ENCODE measurements at regions not wholly inside any gene's neighbourhood (a gene's known extent, or its start where the extent isn't known, plus 50 kb on each side); places are given as distances from the start of the nearest gene placed in this dataset.

- Histone ChIP-seq H3K4me3 (ENCODE audit: low read length) (no peak overlapping the region), H2AFZ (ENCODE audit: low read depth, low read length) (no peak overlapping the region), H3K4me1 (ENCODE audit: insufficient read depth, low read length) (no peaks in the 10 kb centered on the region), H3K36me3 (ENCODE audit: insufficient read depth, low read length) (no peaks in the 10 kb centered on the region), H3K27me3 (ENCODE audit: insufficient read depth, low read length) (no peaks in the 10 kb centered on the region), H3K9me3 (ENCODE audit: low read length) (no peaks in the 10 kb centered on the region)
Measured at GRCh38 chr14:104352493-104353220, 214.3 kb downstream of the KIF26A start.

- Histone ChIP-seq H3K4me3 (ENCODE audit: low read length) (no peak overlapping the region), H3K4me1 (ENCODE audit: insufficient read depth, low read length) (no peaks in the 10 kb centered on the region), H2AFZ (ENCODE audit: low read depth, low read length) (no peak overlapping the region), H3K27me3 (ENCODE audit: insufficient read depth, low read length) (no peaks in the 10 kb centered on the region), H3K9me3 (ENCODE audit: low read length) (no peaks in the 10 kb centered on the region), H3K36me3 (ENCODE audit: insufficient read depth, low read length) (no peaks in the 10 kb centered on the region)
Measured at GRCh38 chr14:104353221-104353920, 215.0 kb downstream of the KIF26A start.

GRCh38 chr14:104353921-104354701, 215.7 kb downstream of the KIF26A start:
- H3K36me3 ChIP-seq (ENCODE audit: insufficient read depth, low read length): no peaks in the 10 kb centered on the region

GRCh38 chr14:104355101-104356019, 217.0 kb downstream of the KIF26A start:
- Histone ChIP-seq H2AFZ (ENCODE audit: low read depth, low read length) (no peak overlapping the region), H3K9me3 (ENCODE audit: low read length) (no peaks in the 10 kb centered on the region), H3K27me3 (ENCODE audit: insufficient read depth, low read length) (peaks cover 3% of the 10 kb centered on the region), H3K4me3 (ENCODE audit: low read length) (no peak overlapping the region), H3K4me1 (ENCODE audit: insufficient read depth, low read length) (no peaks in the 10 kb centered on the region), H3K36me3 (ENCODE audit: insufficient read depth, low read length) (no peaks in the 10 kb centered on the region)

More at GRCh38 chr14:104353921-104354701, 215.7 kb downstream of the KIF26A start:
- Histone ChIP-seq H3K4me3 (ENCODE audit: low read length) (no peak overlapping the region), H3K4me1 (ENCODE audit: insufficient read depth, low read length) (no peaks in the 10 kb centered on the region), H3K9me3 (ENCODE audit: low read length) (no peaks in the 10 kb centered on the region), H3K27me3 (ENCODE audit: insufficient read depth, low read length) (no peaks in the 10 kb centered on the region), H2AFZ (ENCODE audit: low read depth, low read length) (no peak overlapping the region)

GRCh38 chr14:104356020-104356737, 217.8 kb downstream of the KIF26A start:
- H3K9me3 ChIP-seq (ENCODE audit: low read length): no peaks in the 10 kb centered on the region
- H3K4me1 ChIP-seq (ENCODE audit: insufficient read depth, low read length): no peaks in the 10 kb centered on the region
- no peak overlapping the region for H2AFZ ChIP-seq (ENCODE audit: low read depth, low read length)
- no peak overlapping the region for H3K4me3 ChIP-seq (ENCODE audit: low read length)
- H3K36me3 ChIP-seq (ENCODE audit: insufficient read depth, low read length): no peaks in the 10 kb centered on the region
- H3K27me3 ChIP-seq (ENCODE audit: insufficient read depth, low read length): peaks cover 3% of the 10 kb centered on the region

GRCh38 chr14:104356738-104357688, 218.6 kb downstream of the KIF26A start:
- H3K4me3 ChIP-seq (ENCODE audit: low read length): no peak overlapping the region
- H3K9me3 ChIP-seq (ENCODE audit: low read length): no peaks in the 10 kb centered on the region
- no peaks in the 10 kb centered on the region for H3K4me1 ChIP-seq (ENCODE audit: insufficient read depth, low read length)
- peaks cover 3% of the 10 kb centered on the region for H3K27me3 ChIP-seq (ENCODE audit: insufficient read depth, low read length)
- no peak overlapping the region for H2AFZ ChIP-seq (ENCODE audit: low read depth, low read length)
- no peaks in the 10 kb centered on the region for H3K36me3 ChIP-seq (ENCODE audit: insufficient read depth, low read length)

GRCh38 chr14:104357689-104358527, 219.5 kb downstream of the KIF26A start:
- H3K4me1 ChIP-seq (ENCODE audit: insufficient read depth, low read length): no peaks in the 10 kb centered on the region
- H2AFZ ChIP-seq (ENCODE audit: low read depth, low read length): no peak overlapping the region
- H3K9me3 ChIP-seq (ENCODE audit: low read length): no peaks in the 10 kb centered on the region
- H3K36me3 ChIP-seq (ENCODE audit: insufficient read depth, low read length): no peaks in the 10 kb centered on the region
- H3K4me3 ChIP-seq (ENCODE audit: low read length): no peak overlapping the region
- peaks cover 3% of the 10 kb centered on the region for H3K27me3 ChIP-seq (ENCODE audit: insufficient read depth, low read length)

- no peak overlapping the region for H2AFZ ChIP-seq (ENCODE audit: low read depth, low read length)
- H3K4me3 ChIP-seq (ENCODE audit: low read length): no peak overlapping the region
- H3K9me3 ChIP-seq (ENCODE audit: low read length): no peaks in the 10 kb centered on the region
Measured at GRCh38 chr14:104358528-104359300, 220.3 kb downstream of the KIF26A start.

GRCh38 chr14:104359301-104359968, 220.1 kb upstream of the C14orf180 start:
- Histone ChIP-seq H3K9me3 (ENCODE audit: low read length) (no peaks in the 10 kb centered on the region), H3K4me1 (ENCODE audit: insufficient read depth, low read length) (no peaks in the 10 kb centered on the region), H3K36me3 (ENCODE audit: insufficient read depth, low read length) (no peaks in the 10 kb centered on the region), H3K27me3 (ENCODE audit: insufficient read depth, low read length) (peaks cover 3% of the 10 kb centered on the region), H3K4me3 (ENCODE audit: low read length) (no peak overlapping the region), H2AFZ (ENCODE audit: low read depth, low read length) (no peak overlapping the region)

More at GRCh38 chr14:104358528-104359300, 220.3 kb downstream of the KIF26A start:
- H3K27me3 ChIP-seq (ENCODE audit: insufficient read depth, low read length): peaks cover 3% of the 10 kb centered on the region
- H3K4me1 ChIP-seq (ENCODE audit: insufficient read depth, low read length): no peaks in the 10 kb centered on the region
- H3K36me3 ChIP-seq (ENCODE audit: insufficient read depth, low read length): no peaks in the 10 kb centered on the region

GRCh38 chr14:104359969-104360442, 219.6 kb upstream of the C14orf180 start:
- H3K9me3 ChIP-seq (ENCODE audit: low read length): no peaks in the 10 kb centered on the region
- no peak overlapping the region for H2AFZ ChIP-seq (ENCODE audit: low read depth, low read length)
- no peak overlapping the region for H3K4me3 ChIP-seq (ENCODE audit: low read length)
- H3K36me3 ChIP-seq (ENCODE audit: insufficient read depth, low read length): no peaks in the 10 kb centered on the region
- H3K4me1 ChIP-seq (ENCODE audit: insufficient read depth, low read length): no peaks in the 10 kb centered on the region
- H3K27me3 ChIP-seq (ENCODE audit: insufficient read depth, low read length): peaks cover 3% of the 10 kb centered on the region

All from neuron (in vitro differentiated cells).